Endothelial cell of umbilical vein (primary cell): ENCODE measurements at regions not wholly inside any gene's neighbourhood (a gene's known extent, or its start where the extent isn't known, plus 50 kb on each side); places are given as distances from the start of the nearest gene placed in this dataset.

Source experiments
- CTCF ChIP-seq, 2 donors: IDR thresholded peaks; 1 replicate in 1 of 2; 2 replicates in 1 of 2; pipeline ENCODE4 v1.5.1; 2011; ENCODE audit warnings: low read length in 2 of 2, mild to moderate bottlenecking in 2 of 2, moderate library complexity in 2 of 2, control low read depth in 1 of 2, inconsistent platforms in 1 of 2, low read depth in 1 of 2; ENCODE audit not compliant: insufficient read depth in 1 of 2; ENCODE audit errors: extremely low read depth in 1 of 2
- EZH2 ChIP-seq: IDR thresholded peaks from 2 replicates; pipeline ENCODE4 v1.6.1; 2012; ENCODE audit warnings: borderline replicate concordance, low read depth, mild to moderate bottlenecking, moderate library complexity, low read length, inconsistent platforms; ENCODE audit not compliant: severe bottlenecking
- JUN ChIP-seq: IDR thresholded peaks from 2 replicates; pipeline ENCODE4 v1.6.1; 2011; ENCODE audit warnings: borderline replicate concordance, low read depth; ENCODE audit not compliant: insufficient read length, insufficient read depth
- MAX ChIP-seq: IDR thresholded peaks from 2 replicates; pipeline ENCODE4 v1.6.1; 2011; ENCODE audit not compliant: insufficient read depth, insufficient read length
- MYC ChIP-seq: IDR thresholded peaks from one replicate; pipeline ENCODE4 v1.6.1; 2011; ENCODE audit warnings: mild to moderate bottlenecking, low read depth, low read length
- POLR2A ChIP-seq: IDR thresholded peaks from 2 replicates; pipeline ENCODE4 v1.6.1; 2012; ENCODE audit warnings: low read depth, mild to moderate bottlenecking, control low read depth, low read length
- POLR2AphosphoS5 ChIP-seq: IDR thresholded peaks from 2 replicates; pipeline ENCODE4 v1.6.1; 2012; ENCODE audit warnings: low read depth, mild to moderate bottlenecking, control low read depth, low read length, moderate library complexity; ENCODE audit not compliant: insufficient read depth

GRCh38 chr6:132210886-132211563, 190.2 kb downstream of the MOXD1 start:
- TF ChIP-seq CTCF (IDR thresholded peaks at IDR 0.05; ENCODE audit: extremely low read depth in 1 of 2, insufficient read depth in 1 of 2, low read depth in 1 of 2, low read length in 2 of 2) (no peak), POLR2A (no peak), MAX (no peak), EZH2 (no peak), POLR2AphosphoS5 (no peak), MYC (no peak), JUN (no peak)
